CD4-positive, alpha-beta T cell treated with Interleukin-1 beta for 1 hour (primary cell): ENCODE measurements at regions not wholly inside any gene's neighbourhood (a gene's known extent, or its start where the extent isn't known, plus 50 kb on each side); places are given as distances from the start of the nearest gene placed in this dataset.

Experiments used
- DNase-seq, 2 donors: peaks; one replicate each; pipeline ENCODE4 v3.0.0-alpha.2; 2020 to 2022

GRCh38 chr15:47292638-47293190, 424.6 kb upstream of the SEMA6D start:
- DNase-seq: no peak

GRCh38 chr15:47293466-47294162, 423.7 kb upstream of the SEMA6D start:
- no peak for DNase-seq

GRCh38 chr15:47294765-47295259, 422.5 kb upstream of the SEMA6D start:
- no peak for DNase-seq

- DNase-seq: no peak
Measured at GRCh38 chr15:47296881-47297280, 420.4 kb upstream of the SEMA6D start.

GRCh38 chr15:47299846-47300434, 417.4 kb upstream of the SEMA6D start:
- no peak for DNase-seq

GRCh38 chr15:47300596-47300995, 416.7 kb upstream of the SEMA6D start:
- DNase-seq: no peak

GRCh38 chr15:47301481-47301880, 415.8 kb upstream of the SEMA6D start:
- no peak for DNase-seq

- DNase-seq: no peak
Measured at GRCh38 chr15:47304656-47305055, 412.6 kb upstream of the SEMA6D start.

GRCh38 chr15:47312161-47312560, 405.1 kb upstream of the SEMA6D start:
- no peak for DNase-seq

- DNase-seq: no peak
Measured at GRCh38 chr15:47326410-47327333, 390.6 kb upstream of the SEMA6D start.

- DNase-seq: no peak
Measured at GRCh38 chr15:47331829-47332393, 385.4 kb upstream of the SEMA6D start.

GRCh38 chr15:47332481-47332880, 384.8 kb upstream of the SEMA6D start:
- no peak for DNase-seq

- no peak for DNase-seq
Measured at GRCh38 chr15:47333734-47334133, 383.6 kb upstream of the SEMA6D start.

GRCh38 chr15:47334805-47335535, 382.3 kb upstream of the SEMA6D start:
- no peak for DNase-seq

- no peak for DNase-seq
Measured at GRCh38 chr15:47337106-47337505, 380.2 kb upstream of the SEMA6D start.

- no peak for DNase-seq
Measured at GRCh38 chr15:47337836-47338235, 379.5 kb upstream of the SEMA6D start.

- DNase-seq: no peak
Measured at GRCh38 chr15:47338771-47339170, 378.5 kb upstream of the SEMA6D start.

- DNase-seq: no peak
Measured at GRCh38 chr15:47339800-47340570, 377.3 kb upstream of the SEMA6D start.

- no peak for DNase-seq
Measured at GRCh38 chr15:47340571-47340920, 376.8 kb upstream of the SEMA6D start.

- DNase-seq: no peak
Measured at GRCh38 chr15:47349179-47349578, 368.1 kb upstream of the SEMA6D start.

GRCh38 chr15:47351501-47351900, 365.8 kb upstream of the SEMA6D start:
- DNase-seq: no peak
